Lower lobe of right lung (tissue), 2 donors: ENCODE measurements at regions not wholly inside any gene's neighbourhood (a gene's known extent, or its start where the extent isn't known, plus 50 kb on each side); places are given as distances from the start of the nearest gene placed in this dataset.

Source experiments
- ATAC-seq, 2 donors: fragments of 200-7000 bp; cut with Tn5 transposase; one replicate each; pipeline ENCODE4 v1.9.1; 2020 to 2022; ENCODE audit warnings: mild to moderate bottlenecking in 2 of 2, moderate library complexity in 2 of 2
- DNase-seq: peaks from one replicate; pipeline ENCODE4 v3.0.0-alpha.2; 2020
- H3K27ac ChIP-seq: fragments of 200-600 bp; one replicate; pipeline ENCODE4 v1.8.0; 2022
- H3K27me3 ChIP-seq: fragments of 200-600 bp; one replicate; pipeline ENCODE4 v1.8.0; 2022; ENCODE audit warnings: low read depth
- H3K36me3 ChIP-seq: fragments of 200-600 bp; one replicate; pipeline ENCODE4 v1.8.0; 2022; ENCODE audit warnings: mild to moderate bottlenecking
- H3K4me1 ChIP-seq: fragments of 200-600 bp; one replicate; pipeline ENCODE4 v1.8.0; 2022
- H3K4me3 ChIP-seq: fragments of 200-600 bp; one replicate; pipeline ENCODE4 v1.8.0; 2022; ENCODE audit warnings: mild to moderate bottlenecking
- H3K9me3 ChIP-seq: fragments of 200-600 bp; one replicate; pipeline ENCODE4 v1.8.0; 2022
- intact Hi-C: fragments of 100-400 bp; cut with DNase I; formaldehyde crosslinking; loops from one replicate; pipeline ENCODE4 v1.11.0; 2022
- TF ChIP-seq, protein P1 (sequence below): fragments of 200-600 bp; IDR thresholded peaks from one replicate; pipeline ENCODE4 v1.8.0; 2022; ENCODE audit warnings: antibody characterized with exemption, mild to moderate bottlenecking
- donor health status: DM: no; HTN: yes; CAD: no; lungs with severe emphysema.

DNA sequence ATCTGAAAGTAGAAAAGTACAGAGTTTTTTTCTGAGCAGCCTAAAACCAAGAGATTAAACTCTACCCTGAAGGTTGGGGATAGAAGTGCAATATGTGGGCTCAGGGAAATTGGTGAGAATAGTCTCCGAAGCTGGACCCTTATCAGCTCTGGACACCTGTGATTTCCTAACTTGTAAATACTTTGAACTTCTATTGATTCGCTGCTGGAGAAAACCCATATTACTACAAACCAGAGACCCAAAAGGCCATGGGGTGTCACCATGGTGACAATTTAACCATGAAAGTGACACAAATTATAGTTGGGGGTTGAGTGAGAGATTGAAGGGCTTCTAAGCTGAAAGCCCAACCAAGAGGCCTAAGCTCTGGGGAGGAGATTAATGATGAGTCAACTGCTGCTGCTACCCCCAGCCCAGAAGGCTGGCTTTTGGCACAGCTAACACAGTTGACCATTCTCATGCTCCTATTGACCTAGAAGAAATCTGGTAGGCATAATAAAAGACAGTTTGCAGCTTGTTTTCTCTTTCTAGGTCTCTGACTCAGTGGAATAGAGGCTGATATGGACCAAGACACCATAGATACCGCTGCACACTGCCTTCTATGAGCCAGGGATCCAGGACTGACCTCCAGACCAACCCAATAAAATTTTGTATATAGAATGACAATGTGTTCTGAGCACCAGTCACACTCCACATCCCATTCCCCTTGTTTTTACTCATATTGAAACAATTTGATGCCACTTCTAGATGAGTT is 131.9 kb upstream of the FNDC3A start:
- DNase-seq (no peak), ATAC-seq (no peak)
- TF ChIP-seq, protein P1, sequence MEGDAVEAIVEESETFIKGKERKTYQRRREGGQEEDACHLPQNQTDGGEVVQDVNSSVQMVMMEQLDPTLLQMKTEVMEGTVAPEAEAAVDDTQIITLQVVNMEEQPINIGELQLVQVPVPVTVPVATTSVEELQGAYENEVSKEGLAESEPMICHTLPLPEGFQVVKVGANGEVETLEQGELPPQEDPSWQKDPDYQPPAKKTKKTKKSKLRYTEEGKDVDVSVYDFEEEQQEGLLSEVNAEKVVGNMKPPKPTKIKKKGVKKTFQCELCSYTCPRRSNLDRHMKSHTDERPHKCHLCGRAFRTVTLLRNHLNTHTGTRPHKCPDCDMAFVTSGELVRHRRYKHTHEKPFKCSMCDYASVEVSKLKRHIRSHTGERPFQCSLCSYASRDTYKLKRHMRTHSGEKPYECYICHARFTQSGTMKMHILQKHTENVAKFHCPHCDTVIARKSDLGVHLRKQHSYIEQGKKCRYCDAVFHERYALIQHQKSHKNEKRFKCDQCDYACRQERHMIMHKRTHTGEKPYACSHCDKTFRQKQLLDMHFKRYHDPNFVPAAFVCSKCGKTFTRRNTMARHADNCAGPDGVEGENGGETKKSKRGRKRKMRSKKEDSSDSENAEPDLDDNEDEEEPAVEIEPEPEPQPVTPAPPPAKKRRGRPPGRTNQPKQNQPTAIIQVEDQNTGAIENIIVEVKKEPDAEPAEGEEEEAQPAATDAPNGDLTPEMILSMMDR: no peak
- no peak overlapping the region for H3K4me3 ChIP-seq
- H3K27me3 ChIP-seq: no peaks in the 10 kb centered on the region
- intact Hi-C loops: no loop called here
- H3K4me1 ChIP-seq: no peaks in the 10 kb centered on the region
- H3K9me3 ChIP-seq: no peaks in the 10 kb centered on the region
- no peaks in the 10 kb centered on the region for H3K36me3 ChIP-seq
- no peak overlapping the region for H3K27ac ChIP-seq

DNA sequence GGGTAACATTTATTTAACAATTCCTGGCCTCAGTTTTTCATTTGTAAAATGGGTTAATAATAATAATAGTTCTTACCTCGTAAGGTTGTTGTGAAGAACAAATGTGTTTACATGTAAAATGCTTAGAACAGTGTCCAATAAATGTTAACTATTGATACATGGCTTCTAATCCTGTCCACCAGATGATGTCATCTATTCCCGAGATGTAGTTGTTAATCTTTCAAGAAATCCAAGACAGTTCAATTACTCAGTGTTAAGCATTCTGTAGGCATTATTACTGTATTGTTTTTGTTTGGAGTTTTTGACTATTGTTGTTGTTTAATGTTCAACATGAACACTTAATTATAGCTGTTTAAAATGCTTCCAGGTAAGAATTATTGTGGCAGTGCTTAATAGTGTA is 131.0 kb upstream of the FNDC3A start:
- Histone ChIP-seq H3K27me3 (no peaks in the 10 kb centered on the region), H3K27ac (no peak overlapping the region), H3K36me3 (no peaks in the 10 kb centered on the region), H3K9me3 (no peaks in the 10 kb centered on the region), H3K4me3 (no peak overlapping the region), H3K4me1 (no peaks in the 10 kb centered on the region)
- intact Hi-C loops: no loop called here
- TF ChIP-seq, protein P1: no peak
- no peak for ATAC-seq
- DNase-seq: no peak

DNA sequence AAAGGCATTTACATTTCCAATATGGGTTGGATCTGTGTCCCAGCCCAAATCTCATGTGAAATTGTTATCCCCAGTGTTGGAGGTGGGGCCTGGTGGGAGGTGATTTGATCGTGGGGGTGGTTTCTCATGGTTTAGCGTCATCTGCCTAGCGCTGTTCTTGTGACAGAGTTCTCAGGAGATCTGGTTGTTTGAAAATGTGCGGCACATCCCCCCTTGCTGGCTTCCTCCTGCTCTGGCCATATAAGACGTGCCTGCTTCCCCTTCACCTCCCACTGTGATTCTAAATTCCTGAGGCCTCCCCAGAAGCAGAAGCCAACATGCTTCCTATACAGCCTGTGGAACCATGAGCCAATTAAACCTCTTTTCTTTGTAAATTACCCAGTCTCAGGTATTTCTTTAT is 126.2 kb upstream of the FNDC3A start:
- no peaks in the 10 kb centered on the region for H3K27me3 ChIP-seq
- no peak overlapping the region for H3K4me3 ChIP-seq
- no peaks in the 10 kb centered on the region for H3K4me1 ChIP-seq
- no peak for ATAC-seq
- DNase-seq: no peak
- H3K9me3 ChIP-seq: no peaks in the 10 kb centered on the region
- TF ChIP-seq, protein P1: no peak
- H3K36me3 ChIP-seq: no peaks in the 10 kb centered on the region
- intact Hi-C loops: no loop called here
- no peak overlapping the region for H3K27ac ChIP-seq

DNA sequence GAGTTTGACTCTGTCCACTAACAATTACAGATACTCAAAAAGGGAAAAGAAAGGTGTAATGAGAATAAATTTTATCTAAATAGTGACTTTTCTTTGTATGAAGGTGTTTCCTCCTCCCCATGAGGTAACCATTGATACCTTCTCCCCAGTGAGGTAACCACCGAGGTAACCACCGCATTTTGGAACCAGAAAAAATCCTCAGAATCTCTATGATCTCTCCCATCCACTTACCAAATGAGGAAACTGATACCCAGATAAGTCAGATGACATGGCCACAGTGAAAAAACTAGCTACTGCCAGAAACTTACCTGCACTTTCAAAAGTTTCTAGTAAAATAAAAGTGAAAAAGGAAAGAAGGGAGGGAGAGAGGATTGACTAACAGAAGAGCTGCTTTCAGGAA is 124.0 kb upstream of the FNDC3A start:
- intact Hi-C loops: no loop called here
- TF ChIP-seq, protein P1: no peak

DNA sequence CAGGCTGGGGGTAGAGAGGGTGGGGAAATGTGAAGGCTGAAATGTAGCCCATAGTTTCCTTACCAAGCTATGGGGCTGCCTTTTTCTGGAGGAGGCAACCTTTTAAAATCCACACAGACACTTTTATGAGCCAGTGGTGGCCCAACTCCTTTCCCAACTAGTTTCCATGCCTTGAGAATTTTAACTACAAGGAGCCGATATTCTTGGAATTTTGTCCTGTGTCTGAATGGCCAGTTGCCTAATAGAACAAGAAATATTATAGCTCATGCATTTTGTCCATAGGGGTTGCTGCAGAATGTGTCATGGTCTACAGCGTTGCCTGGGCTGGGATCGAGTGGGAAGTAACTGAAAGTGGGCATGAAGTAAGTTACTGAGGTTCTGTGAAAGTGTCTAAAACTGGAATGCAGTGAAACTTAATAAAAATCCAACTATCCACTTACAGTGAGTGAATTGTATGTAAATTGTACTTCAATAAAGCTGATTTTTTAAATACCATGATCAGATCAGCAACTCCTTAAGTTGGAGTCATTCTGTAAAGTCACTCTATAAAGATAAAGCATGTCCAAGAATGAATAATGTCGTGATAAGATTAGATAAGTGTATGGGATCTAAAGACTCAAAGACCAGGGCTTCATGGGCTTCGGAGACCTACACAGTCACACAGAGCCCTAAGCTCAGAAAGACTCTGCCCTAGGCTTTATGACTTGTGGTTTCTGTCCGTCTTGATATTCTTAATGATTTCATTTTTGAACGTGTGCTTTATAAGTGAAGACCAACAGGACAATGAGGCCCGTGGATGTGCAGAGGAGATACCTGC is 122.6 kb upstream of the FNDC3A start:
- Histone ChIP-seq H3K27me3 (no peaks in the 10 kb centered on the region), H3K36me3 (no peaks in the 10 kb centered on the region), H3K4me3 (no peak overlapping the region), H3K27ac (no peak overlapping the region), H3K9me3 (no peaks in the 10 kb centered on the region), H3K4me1 (no peaks in the 10 kb centered on the region)
- TF ChIP-seq, protein P1: no peak
- DNase-seq (no peak), ATAC-seq (no peak)
- intact Hi-C loops: no loop called here

More for the DNA sequence above, 124.0 kb upstream of the FNDC3A start:
- Histone ChIP-seq H3K27ac (no peak overlapping the region), H3K4me1 (no peaks in the 10 kb centered on the region), H3K4me3 (no peak overlapping the region), H3K27me3 (no peaks in the 10 kb centered on the region), H3K36me3 (no peaks in the 10 kb centered on the region), H3K9me3 (no peaks in the 10 kb centered on the region)
- no peak for DNase-seq
- ATAC-seq: no peak
